Bronchial epithelial cell (primary cell): ENCODE measurements at regions not wholly inside any gene's neighbourhood (a gene's known extent, or its start where the extent isn't known, plus 50 kb on each side); places are given as distances from the start of the nearest gene placed in this dataset.
A peak's percentile ranks its signal among the peaks of the same experiment; 100 is the strongest.

Experiments
- DNase-seq: peaks from one replicate; pipeline ENCODE4 v3.0.0-alpha.2; 2010; ENCODE audit warnings: low read depth
- FAIRE-seq: peaks from 2 replicates; lab custom pipeline; 2011; peaks lifted over from hg19 to GRCh38; lab: Jason Lieb, UNC
- H3K27me3 ChIP-seq: 2 replicates; pipeline ENCODE4 v1.5.1; 2011; ENCODE audit warnings: low read length; ENCODE audit not compliant: control insufficient read depth, insufficient read depth
- H3K36me3 ChIP-seq: 2 replicates; pipeline ENCODE4 v1.5.1; 2011; ENCODE audit warnings: low read length; ENCODE audit not compliant: control insufficient read depth, insufficient read depth
- H3K4me3 ChIP-seq: 2 replicates; pipeline ENCODE4 v1.5.1; 2011; ENCODE audit warnings: mild to moderate bottlenecking, low read depth, low read length, control low read depth
- TF ChIP-seq, protein P1 (sequence below): IDR thresholded peaks from 2 replicates; pipeline ENCODE4 v1.5.1; 2011; ENCODE audit warnings: mild to moderate bottlenecking, moderate library complexity, low read length, control low read depth, inconsistent platforms; ENCODE audit not compliant: insufficient read depth, severe bottlenecking

GRCh38 chr17:68184816-68185436 lies 62.9 kb upstream of the AMZ2 start:
- no peaks in the 10 kb centered on the region for H3K36me3 ChIP-seq
- H3K4me3 ChIP-seq: no peak overlapping the region
- FAIRE-seq: no peak
- DNase-seq: no peak
- H3K27me3 ChIP-seq: no peaks in the 10 kb centered on the region
- TF ChIP-seq, protein P1, sequence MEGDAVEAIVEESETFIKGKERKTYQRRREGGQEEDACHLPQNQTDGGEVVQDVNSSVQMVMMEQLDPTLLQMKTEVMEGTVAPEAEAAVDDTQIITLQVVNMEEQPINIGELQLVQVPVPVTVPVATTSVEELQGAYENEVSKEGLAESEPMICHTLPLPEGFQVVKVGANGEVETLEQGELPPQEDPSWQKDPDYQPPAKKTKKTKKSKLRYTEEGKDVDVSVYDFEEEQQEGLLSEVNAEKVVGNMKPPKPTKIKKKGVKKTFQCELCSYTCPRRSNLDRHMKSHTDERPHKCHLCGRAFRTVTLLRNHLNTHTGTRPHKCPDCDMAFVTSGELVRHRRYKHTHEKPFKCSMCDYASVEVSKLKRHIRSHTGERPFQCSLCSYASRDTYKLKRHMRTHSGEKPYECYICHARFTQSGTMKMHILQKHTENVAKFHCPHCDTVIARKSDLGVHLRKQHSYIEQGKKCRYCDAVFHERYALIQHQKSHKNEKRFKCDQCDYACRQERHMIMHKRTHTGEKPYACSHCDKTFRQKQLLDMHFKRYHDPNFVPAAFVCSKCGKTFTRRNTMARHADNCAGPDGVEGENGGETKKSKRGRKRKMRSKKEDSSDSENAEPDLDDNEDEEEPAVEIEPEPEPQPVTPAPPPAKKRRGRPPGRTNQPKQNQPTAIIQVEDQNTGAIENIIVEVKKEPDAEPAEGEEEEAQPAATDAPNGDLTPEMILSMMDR: no peak

DNA sequence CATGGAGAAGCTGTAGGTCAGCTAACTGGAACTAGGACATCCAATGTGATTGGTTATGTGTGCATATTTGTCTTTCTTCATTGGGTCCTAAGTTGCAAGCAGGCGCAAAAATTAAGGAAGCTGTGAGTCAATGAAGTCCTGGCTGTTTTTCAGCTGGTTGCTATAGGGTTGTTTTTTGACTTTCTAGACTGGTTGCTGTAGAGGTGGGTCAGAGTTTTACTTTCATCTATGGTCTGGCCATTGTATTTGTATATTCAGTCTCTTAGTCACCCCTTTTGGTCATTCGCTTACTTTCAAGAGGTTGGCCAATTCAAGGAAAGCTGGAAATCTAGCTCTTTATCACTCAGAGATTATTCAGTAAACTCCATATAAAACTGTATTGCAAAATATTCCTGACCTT lies 62.0 kb upstream of the AMZ2 start:
- TF ChIP-seq, protein P1: no peak
- no peak overlapping the region for H3K4me3 ChIP-seq
- no peaks in the 10 kb centered on the region for H3K27me3 ChIP-seq
- no peak for FAIRE-seq
- H3K36me3 ChIP-seq: no peaks in the 10 kb centered on the region
- peak; percentile 15 for DNase-seq

GRCh38 chr17:68190495-68190894 lies 57.3 kb upstream of the AMZ2 start:
- H3K27me3 ChIP-seq: no peaks in the 10 kb centered on the region
- FAIRE-seq (no peak), DNase-seq (no peak)
- H3K36me3 ChIP-seq: no peaks in the 10 kb centered on the region
- no peak overlapping the region for H3K4me3 ChIP-seq
- TF ChIP-seq, protein P1: no peak

- TF ChIP-seq, protein P1: no peak
- no peak for FAIRE-seq
- DNase-seq: no peak
These were observed 52.0 kb upstream of the AMZ2 start for GRCh38 chr17:68195667-68196393.

GRCh38 chr17:68196394-68197090 lies 51.3 kb upstream of the AMZ2 start:
- FAIRE-seq (no peak), DNase-seq (no peak)
- Histone ChIP-seq H3K27me3 (peaks cover 38% of the 10 kb centered on the region), H3K36me3 (no peaks in the 10 kb centered on the region), H3K4me3 (peak overlapping the region; percentile 6)
- TF ChIP-seq, protein P1: no peak

More at GRCh38 chr17:68195667-68196393, 52.0 kb upstream of the AMZ2 start:
- Histone ChIP-seq H3K36me3 (no peaks in the 10 kb centered on the region), H3K27me3 (peaks cover 38% of the 10 kb centered on the region), H3K4me3 (no peak overlapping the region)
